ENCODE measurements at regions not wholly inside any gene's neighbourhood (a gene's known extent, or its start where the extent isn't known, plus 50 kb on each side); places are given as distances from the start of the nearest gene placed in this dataset.

DNA sequence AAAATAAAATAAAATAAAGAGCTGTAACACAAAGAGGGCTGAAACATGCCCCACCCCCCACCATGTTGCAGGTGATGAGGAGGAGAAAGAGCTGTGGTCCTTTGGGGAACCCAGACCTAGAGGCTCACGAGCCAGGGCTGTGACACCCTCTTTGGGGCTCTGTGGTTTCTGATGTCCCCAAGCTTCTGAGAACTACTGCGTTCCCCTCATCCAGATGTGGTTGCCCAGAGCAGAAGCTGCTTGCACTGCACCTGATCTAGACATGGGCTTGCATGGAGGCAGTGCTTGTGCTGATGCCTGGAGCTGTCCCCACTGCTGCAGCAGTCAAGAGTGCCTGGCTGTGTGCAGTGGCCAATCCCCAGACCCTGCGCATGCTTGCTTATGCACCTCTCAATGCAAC lies 687.9 kb upstream of the ACVR2A start:
- RAD21 ChIA-PET (ENCODE audit: low non-redundant PET in 1 of 2, low total read pairs in 2 of 2, uncharacterized antibody in 2 of 2, unreplicated experiment in 2 of 2) = no interaction called here

DNA sequence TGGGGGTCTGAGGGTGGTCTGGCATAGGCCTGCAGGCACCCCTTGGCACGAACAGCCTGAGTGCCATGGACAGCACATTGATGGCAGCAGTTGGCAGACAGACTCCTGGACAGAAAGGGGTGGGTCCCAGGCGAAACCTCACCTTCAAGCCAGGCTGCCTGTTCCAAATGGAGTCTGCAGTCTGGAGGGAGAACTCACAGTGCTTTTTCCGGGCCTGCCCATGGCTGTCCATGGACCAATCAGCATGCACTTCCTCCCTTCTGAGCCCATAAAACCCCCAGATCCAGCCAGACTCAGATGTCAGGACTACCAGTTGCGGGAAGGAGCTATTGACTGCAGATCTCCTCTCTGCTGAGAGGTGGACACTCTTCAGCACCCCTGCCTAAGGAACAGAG lies 694.6 kb upstream of the ACVR2A start:
- no peak for DNase-seq (ENCODE audit: low read depth, low spot score)
- POLR2A ChIA-PET = no interaction called here

More for the DNA sequence above, 687.9 kb upstream of the ACVR2A start:
- DNase-seq (ENCODE audit: low read depth, low spot score) (no peak), ATAC-seq (no peak)
- no peaks in the 10 kb centered on the region for H3K79me2 ChIP-seq (ENCODE audit: insufficient read depth, low read length)
- no peaks in the 10 kb centered on the region for H3K36me3 ChIP-seq (ENCODE audit: control insufficient read depth in 1 of 2, insufficient read depth in 2 of 2, low read length in 2 of 2)
- H3K4me1 ChIP-seq (ENCODE audit: control insufficient read depth in 1 of 2, insufficient read depth in 2 of 2, low read length in 2 of 2) = no peaks in the 10 kb centered on the region
- no peaks in the 10 kb centered on the region for H3K9me2 ChIP-seq (ENCODE audit: insufficient read depth)
- H2AFZ ChIP-seq (ENCODE audit: low read depth, low read length, poor library complexity, severe bottlenecking) = no peak overlapping the region
- no TSS peak for BruUV-seq (replicated peaks)
- no peak overlapping the region for H3K4me3 ChIP-seq (replicated peaks in 1 of 2; ENCODE audit: low read depth in 1 of 2, low read length in 2 of 2)
- TF ChIP-seq ELF1 (IDR thresholded peaks at IDR 0.05; ENCODE audit: borderline replicate concordance, low read depth) (no peak), EGR1 (IDR thresholded peaks at IDR 0.05; ENCODE audit: low read depth) (no peak), SIN3A (IDR thresholded peaks at IDR 0.05; ENCODE audit: low read depth) (no peak), RAD21 (IDR thresholded peaks at IDR 0.05; ENCODE audit: low read depth) (no peak), POLR2AphosphoS5 (IDR thresholded peaks at IDR 0.05; ENCODE audit: low read depth, low read length) (no peak), FOSL1 (IDR thresholded peaks at IDR 0.05; ENCODE audit: low read depth) (no peak), SRF (IDR thresholded peaks at IDR 0.05; ENCODE audit: low read depth) (no peak), CEBPB (IDR thresholded peaks at IDR 0.05; ENCODE audit: low read depth) (no peak), TCF7L2 (IDR thresholded peaks at IDR 0.05; ENCODE audit: borderline replicate concordance, extremely low read depth, insufficient read depth, insufficient read length) (no peak)
- TF ChIP-seq, protein P1, sequence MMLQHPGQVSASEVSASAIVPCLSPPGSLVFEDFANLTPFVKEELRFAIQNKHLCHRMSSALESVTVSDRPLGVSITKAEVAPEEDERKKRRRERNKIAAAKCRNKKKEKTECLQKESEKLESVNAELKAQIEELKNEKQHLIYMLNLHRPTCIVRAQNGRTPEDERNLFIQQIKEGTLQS (IDR thresholded peaks at IDR 0.05) = no peak
- intact Hi-C loops (cut with micrococcal nuclease) = no loop called here
- CTCF ChIA-PET = no interaction called here
- POLR2A ChIA-PET = no interaction called here
- H3K27me3 ChIP-seq (ENCODE audit: insufficient read depth, low read length) = no peaks in the 10 kb centered on the region
- H3K4me2 ChIP-seq (ENCODE audit: low read length) = no peak overlapping the region
- no peaks in the 10 kb centered on the region for H4K20me1 ChIP-seq (ENCODE audit: insufficient read depth)
- H3K27ac ChIP-seq (ENCODE audit: low read depth, low read length) = no peak overlapping the region
- no peak overlapping the region for H3K9ac ChIP-seq (ENCODE audit: low read length)
- H3K9me3 ChIP-seq (ENCODE audit: control insufficient read depth in 1 of 2, insufficient read depth in 1 of 2, low read depth in 1 of 2, low read length in 2 of 2) = no peaks in the 10 kb centered on the region

More for the DNA sequence above, 694.6 kb upstream of the ACVR2A start:
- H3K79me2 ChIP-seq (ENCODE audit: insufficient read depth, low read length) = no peaks in the 10 kb centered on the region
- H3K9me3 ChIP-seq (ENCODE audit: control insufficient read depth in 1 of 2, insufficient read depth in 1 of 2, low read depth in 1 of 2, low read length in 2 of 2) = no peaks in the 10 kb centered on the region
- CTCF ChIA-PET = no interaction called here
- H3K9ac ChIP-seq (ENCODE audit: low read length) = no peak overlapping the region
- TF ChIP-seq EZH2phosphoT487 (IDR thresholded peaks at IDR 0.05; ENCODE audit: borderline replicate concordance) (no peak), CBX3 (IDR thresholded peaks at IDR 0.05; ENCODE audit: low read depth) (no peak), JUND (IDR thresholded peaks at IDR 0.05) (no peak), ELF1 (IDR thresholded peaks at IDR 0.05; ENCODE audit: borderline replicate concordance, low read depth) (no peak)
- H4K20me1 ChIP-seq (ENCODE audit: insufficient read depth) = no peaks in the 10 kb centered on the region
- H3K27ac ChIP-seq (ENCODE audit: low read depth, low read length) = no peak overlapping the region
- H3K9me2 ChIP-seq (ENCODE audit: insufficient read depth) = no peaks in the 10 kb centered on the region
- no peak overlapping the region for H2AFZ ChIP-seq (ENCODE audit: low read depth, low read length, poor library complexity, severe bottlenecking)
- H3K27me3 ChIP-seq (ENCODE audit: insufficient read depth, low read length) = no peaks in the 10 kb centered on the region
- no peak overlapping the region for H3K4me3 ChIP-seq (replicated peaks in 1 of 2; ENCODE audit: low read depth in 1 of 2, low read length in 2 of 2)
- RAD21 ChIA-PET (ENCODE audit: low non-redundant PET in 1 of 2, low total read pairs in 2 of 2, uncharacterized antibody in 2 of 2, unreplicated experiment in 2 of 2) = no interaction called here
- BruUV-seq (replicated peaks) = no TSS peak
- intact Hi-C loops (cut with micrococcal nuclease) = no loop called here
- no peaks in the 10 kb centered on the region for H3K36me3 ChIP-seq (ENCODE audit: control insufficient read depth in 1 of 2, insufficient read depth in 2 of 2, low read length in 2 of 2)
- H3K4me2 ChIP-seq (ENCODE audit: low read length) = no peak overlapping the region; the same call in 1 of the 2 replicates
- ATAC-seq = no peak
- peaks cover 0 to 8% of the 10 kb centered on the region in 2 experiments; a peak in 1 of 4 replicates for H3K4me1 ChIP-seq (ENCODE audit: control insufficient read depth in 1 of 2, insufficient read depth in 2 of 2, low read length in 2 of 2)
